HG02588 (cell line): ENCODE measurements at regions not wholly inside any gene's neighbourhood (a gene's known extent, or its start where the extent isn't known, plus 50 kb on each side); places are given as distances from the start of the nearest gene placed in this dataset.
"Not testable (repeated sequence)": the region's sequence is repeated elsewhere in the genome, so short reads cannot be mapped to it uniquely, and the experiment has no call there.

Source experiments
- ATAC-seq: cut with Tn5 transposase; IDR thresholded peaks from one replicate; pipeline ENCODE4 v1.9.1; 2021; ENCODE audit warnings: mild to moderate bottlenecking, moderate library complexity; ENCODE audit not compliant: unreplicated experiment

GRCh38 chr3:59374091-59374817 lies 324.4 kb upstream of the CFAP20DC start:
- ATAC-seq = no peak

- no peak for ATAC-seq
These were observed 322.5 kb upstream of the CFAP20DC start for GRCh38 chr3:59372346-59372745.

GRCh38 chr3:59368900-59369675 lies 319.3 kb upstream of the CFAP20DC start:
- no peak for ATAC-seq

- ATAC-seq = no peak
These were observed 317.3 kb upstream of the CFAP20DC start for GRCh38 chr3:59367150-59367549.

- ATAC-seq = no peak
These were observed 316.4 kb upstream of the CFAP20DC start for GRCh38 chr3:59366218-59366617.

GRCh38 chr3:59364496-59364895 lies 314.7 kb upstream of the CFAP20DC start:
- ATAC-seq = no peak

GRCh38 chr3:59360312-59360711 lies 310.5 kb upstream of the CFAP20DC start:
- not testable (repeated sequence) for ATAC-seq

GRCh38 chr3:59341459-59341858 lies 291.6 kb upstream of the CFAP20DC start:
- no peak for ATAC-seq

- no peak for ATAC-seq
These were observed 290.0 kb upstream of the CFAP20DC start for GRCh38 chr3:59339818-59340217.

- ATAC-seq = no peak
These were observed 289.1 kb upstream of the CFAP20DC start for GRCh38 chr3:59338934-59339333.

- ATAC-seq = no peak
These were observed 285.5 kb upstream of the CFAP20DC start for GRCh38 chr3:59335338-59335737.

GRCh38 chr3:59334585-59334984 lies 284.8 kb upstream of the CFAP20DC start:
- no peak for ATAC-seq

- no peak for ATAC-seq
These were observed 277.6 kb upstream of the CFAP20DC start for GRCh38 chr3:59327376-59327808.

- no peak for ATAC-seq
These were observed 276.6 kb upstream of the CFAP20DC start for GRCh38 chr3:59326246-59327024.

- no peak for ATAC-seq
These were observed 272.2 kb upstream of the CFAP20DC start for GRCh38 chr3:59321881-59322540.

- no peak for ATAC-seq
These were observed 270.3 kb upstream of the CFAP20DC start for GRCh38 chr3:59320080-59320479.

GRCh38 chr3:59319442-59319841 lies 269.6 kb upstream of the CFAP20DC start:
- no peak for ATAC-seq

- ATAC-seq = no peak
These were observed 269.1 kb upstream of the CFAP20DC start for GRCh38 chr3:59318881-59319280.

GRCh38 chr3:59317386-59317785 lies 267.6 kb upstream of the CFAP20DC start:
- no peak for ATAC-seq

GRCh38 chr3:59316688-59317275 lies 267.0 kb upstream of the CFAP20DC start:
- no peak for ATAC-seq

GRCh38 chr3:59313365-59313764 lies 263.5 kb upstream of the CFAP20DC start:
- peak; percentile 67 for ATAC-seq
